ENCODE measurements at regions not wholly inside any gene's neighbourhood (a gene's known extent, or its start where the extent isn't known, plus 50 kb on each side); places are given as distances from the start of the nearest gene placed in this dataset.

- TF ChIP-seq CTCF (IDR thresholded peaks at IDR 0.05) (no peak), POLR2A (IDR thresholded peaks at IDR 0.05) (no peak)
These were observed 184.0 kb downstream of the MED10 start for GRCh38 chr5:6194261-6194875.

Measured in Peyer's patch (tissue), 4 donors.